GM12878 (cell line): ENCODE measurements at regions not wholly inside any gene's neighbourhood (a gene's known extent, or its start where the extent isn't known, plus 50 kb on each side); places are given as distances from the start of the nearest gene placed in this dataset.

Source experiments
- ATAC-seq: fragments of 200-7000 bp; cut with Tn5 transposase; 3 replicates; pipeline ENCODE4 v1.9.1; 2020; ENCODE audit warnings: mild to moderate bottlenecking, moderate library complexity
- BruUV-seq: library from RNA; stranded (reverse); fragments of 400-500 nt; replicated peaks from 2 replicates; lab custom pipeline; 2021; lab: Mats Ljungman, UMichigan
- CTCF ChIA-PET: fragments of 300-600 bp; sonication (Branson Sonifier 250); formaldehyde crosslinking; extraction: SDS; loops from one replicate; lab custom pipeline; 2021; ENCODE audit warnings: inconsistent platforms; lab: Yijun Ruan, JAX
- POLR2A ChIA-PET: fragments of 350-600 bp; formaldehyde crosslinking; extraction: SDS; loops from one replicate; lab custom pipeline; 2021; ENCODE audit warnings: inconsistent platforms; lab: Charles Lee
- RAD21 ChIA-PET: fragments of 300-600 bp; sonication (Branson Sonifier 250); formaldehyde crosslinking; loops from one replicate; lab custom pipeline; 2023; ENCODE audit warnings: antibody characterized with exemption; ENCODE audit not compliant: unreplicated experiment; lab: Charles Lee
- SMC1A ChIA-PET: fragments of 300-600 bp; sonication (Branson Sonifier 250); formaldehyde crosslinking; loops from one replicate; lab custom pipeline; 2023; ENCODE audit not compliant: unreplicated experiment, uncharacterized antibody; lab: Charles Lee
- DNase-seq: peaks from one replicate; pipeline ENCODE4 v3.0.0-alpha.2; 2011; ENCODE audit warnings: low read depth, low spot score
- FAIRE-seq: peaks from 3 replicates; lab custom pipeline; 2011; peaks lifted over from hg19 to GRCh38; lab: Jason Lieb, UNC
- H2AFZ ChIP-seq: 2 replicates; pipeline ENCODE4 v1.6.0; 2011; ENCODE audit warnings: low read depth, low read length, control low read depth; ENCODE audit not compliant: control insufficient read depth
- H3K27ac ChIP-seq: 2 replicates; pipeline ENCODE4 v1.5.1; 2011; ENCODE audit warnings: control low read depth; ENCODE audit not compliant: control insufficient read depth, insufficient read depth
- H3K27me3 ChIP-seq, 2 experiments: replicated peaks in 1 of 2; 2 replicates each; pipeline versions ENCODE4 v1.6.0 to v1.6.1; 2011; ENCODE audit warnings: low read length in 1 of 2; ENCODE audit not compliant: control insufficient read depth in 2 of 2, insufficient read depth in 2 of 2
- H3K36me3 ChIP-seq, 2 experiments: 2 replicates each; pipeline ENCODE4 v1.5.1; 2011; ENCODE audit warnings: low read length in 1 of 2; ENCODE audit not compliant: control insufficient read depth in 2 of 2, insufficient read depth in 2 of 2
- H3K4me1 ChIP-seq: 2 replicates; pipeline ENCODE4 v1.6.1; 2011; ENCODE audit warnings: mild to moderate bottlenecking, low read length, moderate library complexity, mixed read lengths; ENCODE audit not compliant: control insufficient read depth, insufficient read depth
- H3K4me2 ChIP-seq: 2 replicates; pipeline ENCODE4 v1.6.0; 2011; ENCODE audit warnings: control low read depth; ENCODE audit not compliant: control insufficient read depth, insufficient read depth
- H3K4me3 ChIP-seq: fragments of 200-600 bp; sonication (generic); 2 replicates; pipeline ENCODE4 v1.5.1; 2016
- H3K79me2 ChIP-seq: 2 replicates; pipeline ENCODE4 v1.6.0; 2011; ENCODE audit warnings: low read length; ENCODE audit not compliant: control insufficient read depth, insufficient read depth
- H3K9ac ChIP-seq: 2 replicates; pipeline ENCODE4 v1.8.0; 2011; ENCODE audit warnings: low read length, control low read depth, mixed read lengths; ENCODE audit not compliant: control insufficient read depth, insufficient read depth
- H3K9me3 ChIP-seq: replicated peaks from 3 replicates; pipeline ENCODE4 v1.5.1; 2011; ENCODE audit warnings: mild to moderate bottlenecking, low read length; ENCODE audit not compliant: control insufficient read depth, insufficient read depth
- H4K20me1 ChIP-seq: 2 replicates; pipeline ENCODE4 v1.6.0; 2011; ENCODE audit not compliant: control insufficient read depth, insufficient read depth
- CREM ChIP-seq: IDR thresholded peaks from 2 replicates; pipeline ENCODE4 v1.6.1; 2014; ENCODE audit warnings: antibody characterized with exemption, low read depth
- POLR2AphosphoS2 ChIP-seq: IDR thresholded peaks from 2 replicates; pipeline ENCODE4 v1.6.1; 2011; ENCODE audit warnings: low read depth, mild to moderate bottlenecking, low read length, improper control_type of control experiment, moderate library complexity
- SP1 ChIP-seq: IDR thresholded peaks from one replicate; pipeline ENCODE4 v1.6.1; 2011; ENCODE audit warnings: low read depth, low read length
- USF2 ChIP-seq: IDR thresholded peaks from 2 replicates; pipeline ENCODE4 v1.6.1; 2011; ENCODE audit warnings: low read depth, low read length, improper control_type of control experiment, borderline replicate concordance
- WRNIP1 ChIP-seq: IDR thresholded peaks from 2 replicates; pipeline ENCODE4 v1.6.1; 2011; ENCODE audit warnings: low read depth, low read length, improper control_type of control experiment, borderline replicate concordance
- YBX1 ChIP-seq: fragments of 450-650 bp; IDR thresholded peaks from 2 replicates; pipeline ENCODE4 v1.6.1; 2016; ENCODE audit warnings: antibody characterized with exemption
- ZBTB40 ChIP-seq: fragments of 450-650 bp; IDR thresholded peaks from 2 replicates; pipeline ENCODE4 v1.6.1; 2016; ENCODE audit warnings: mild to moderate bottlenecking, moderate library complexity, borderline replicate concordance
- WGBS: methylation state at CpG from one replicate; pipeline ENCODE4 v1.1.6; 2016; ENCODE audit warnings: low lambda C conversion rate; ENCODE audit not compliant: insufficient replicate concordance, insufficient coverage; ENCODE audit errors: missing lambda C conversion rate; 5-methylcytosine and 5-hydroxymethylcytosine counted together
- in situ Hi-C: fragments of 300-500 bp; cut with MboI; formaldehyde crosslinking; loops from 9 replicates; pipeline ENCODE4 v1.14.3; 2018; ENCODE audit warnings: mixed read lengths
- intact Hi-C: fragments of 100-400 bp; cut with micrococcal nuclease; formaldehyde crosslinking; loops from one replicate; pipeline ENCODE4 v1.14.2; 2022; ENCODE audit not compliant: unreplicated experiment

- H3K9ac ChIP-seq, result no peak overlapping the region
- CTCF ChIA-PET, result interaction anchor here (0.5 to 3.1 kb wide), 12 partner anchors 8 to 294 kb away, joined by 3 to 25 read pairs (median 4); no protein-coding TSS in a partner anchor
- BruUV-seq, result no TSS peak
Observed at GRCh38 chr18:70489571-70489970, 200.7 kb downstream of the SOCS6 start.

GRCh38 chr18:70469916-70470315 lies 181.1 kb downstream of the SOCS6 start:
- Histone ChIP-seq H3K4me2 (no peak overlapping the region), H2AFZ (no peak overlapping the region), H3K4me3 (no peak overlapping the region), H3K79me2 (no peaks in the 10 kb centered on the region), H4K20me1 (no peaks in the 10 kb centered on the region), H3K4me1 (no peaks in the 10 kb centered on the region), H3K9me3 (no peaks in the 10 kb centered on the region), H3K27me3 (no peaks in the 10 kb centered on the region; a peak in 1 of 4 replicates), H3K27ac (no peak overlapping the region), H3K36me3 (no peaks in the 10 kb centered on the region), H3K9ac (no peak overlapping the region)
- SMC1A ChIA-PET, result no interaction called here
- intact Hi-C loops (no loop called here), in situ Hi-C loops (no loop called here)
- RAD21 ChIA-PET, result no interaction called here
- ATAC-seq, result no peak
- BruUV-seq, result no TSS peak
- POLR2A ChIA-PET, result no interaction called here
- WGBS, result 63% methylated on average over 5 of the region's 5 CpGs
- TF ChIP-seq ZBTB40, result no peak
- TF ChIP-seq WRNIP1, result no peak
- TF ChIP-seq CREM, result no peak
- TF ChIP-seq POLR2AphosphoS2, result no peak
- no peak for TF ChIP-seq SP1
- CTCF ChIA-PET, result interaction anchor here (3.0 kb wide), 1 partner anchor 21 kb away, joined by 14 read pairs; no protein-coding TSS in a partner anchor
- DNase-seq, result no peak
- no peak for FAIRE-seq

More at GRCh38 chr18:70489571-70489970, 200.7 kb downstream of the SOCS6 start:
- intact Hi-C loops, result no loop called here
- SMC1A ChIA-PET, result interaction anchor here (1.9 kb wide), 1 partner anchor 10 kb away, joined by 4 read pairs; no protein-coding TSS in a partner anchor
- Histone ChIP-seq H3K27me3 (no peaks in the 10 kb centered on the region), H4K20me1 (no peaks in the 10 kb centered on the region), H3K4me2 (no peak overlapping the region), H2AFZ (no peak overlapping the region), H3K9me3 (no peaks in the 10 kb centered on the region), H3K4me3 (no peak overlapping the region), H3K27ac (no peak overlapping the region), H3K79me2 (no peaks in the 10 kb centered on the region), H3K36me3 (no peaks in the 10 kb centered on the region), H3K4me1 (no peaks in the 10 kb centered on the region)
- FAIRE-seq (no peak), DNase-seq (no peak), ATAC-seq (no peak)
- RAD21 ChIA-PET, result interaction anchor here (0.6 kb wide), 1 partner anchor 443 kb away, joined by 4 read pairs; no protein-coding TSS in a partner anchor
- in situ Hi-C loops, result no loop called here
- 0% methylated on average over 4 of the region's 4 CpGs for WGBS
- POLR2A ChIA-PET, result no interaction called here
- TF ChIP-seq YBX1 (no peak), USF2 (no peak)
